B cell (primary cell): ENCODE measurements at regions not wholly inside any gene's neighbourhood (a gene's known extent, or its start where the extent isn't known, plus 50 kb on each side); places are given as distances from the start of the nearest gene placed in this dataset. TPM values are rescaled to one million over a fixed set of nuclear protein-coding genes. Genes with fewer than 3 reads are reported as not detected.

Experiments used
- ATAC-seq: fragments of 200-7000 bp; cut with Tn5 transposase; one replicate; pipeline ENCODE4 v1.10.0; 2021; ENCODE audit warnings: low read depth, mild to moderate bottlenecking, moderate number of reproducible peaks, moderate library complexity
- CTCF ChIA-PET: fragments of 350-600 bp; sonication (Branson Sonifier 250); formaldehyde crosslinking; loops from one replicate; lab custom pipeline; 2021; ENCODE audit warnings: antibody characterized with exemption, inconsistent platforms; lab: Charles Lee
- POLR2A ChIA-PET: fragments of 350-600 bp; sonication (Branson Sonifier 250); formaldehyde crosslinking; loops from one replicate; lab custom pipeline; 2021; ENCODE audit warnings: antibody characterized with exemption; lab: Charles Lee
- DNase-seq: peaks from one replicate; pipeline ENCODE4 v3.0.0; 2013
- H2AFZ ChIP-seq: 2 replicates; pipeline ENCODE4 v1.6.1; 2012; ENCODE audit warnings: mild to moderate bottlenecking, low read depth, low read length; ENCODE audit not compliant: insufficient read depth, poor library complexity, severe bottlenecking
- H3K27ac ChIP-seq, 2 donors: 1 replicate in 1 of 2; 2 replicates in 1 of 2; pipeline ENCODE4 v1.5.1; 2012 to 2013; ENCODE audit warnings: low read length in 2 of 2, mild to moderate bottlenecking in 2 of 2, moderate library complexity in 1 of 2
- H3K27me3 ChIP-seq, 4 experiments: fragments of 200-600 bp in 1 of 4; sonication (generic) in 1 of 4; replicated peaks in 1 of 4; 1 replicate in 2 of 4; 2 replicates in 2 of 4; pipeline versions ENCODE4 v1.6.1 to v1.7.0; 2013 to 2016; ENCODE audit warnings: low read length in 3 of 4, mild to moderate bottlenecking in 2 of 4, mixed read lengths in 1 of 4, moderate library complexity in 1 of 4; ENCODE audit not compliant: insufficient read depth in 4 of 4, control insufficient read depth in 3 of 4; ENCODE audit errors: control extremely low read depth in 1 of 4
- H3K36me3 ChIP-seq, 2 experiments: replicated peaks in 1 of 2; 1 replicate in 1 of 2; 2 replicates in 1 of 2; pipeline versions ENCODE4 v1.6.1 to v1.7.1; 2013; ENCODE audit warnings: low read length in 1 of 2; ENCODE audit not compliant: insufficient read depth in 2 of 2, control insufficient read depth in 1 of 2; ENCODE audit errors: control extremely low read depth in 1 of 2, extremely low read depth in 1 of 2
- H3K4me1 ChIP-seq, 2 donors: fragments of 200-600 bp in 1 of 2; sonication (generic) in 1 of 2; 1 replicate in 1 of 2; 2 replicates in 1 of 2; pipeline versions ENCODE4 v1.5.1 to v1.6.1; 2013 to 2017; ENCODE audit warnings: low read length in 2 of 2; ENCODE audit not compliant: control insufficient read depth in 2 of 2, insufficient read depth in 2 of 2
- H3K4me2 ChIP-seq: replicated peaks from 2 replicates; pipeline ENCODE3; 2012; ENCODE audit warnings: mild to moderate bottlenecking, low read depth, low read length; ENCODE audit not compliant: poor library complexity, severe bottlenecking
- H3K4me3 ChIP-seq, 5 experiments: fragments of 200-600 bp in 1 of 5; sonication (generic) in 1 of 5; 1 replicate in 3 of 5; 2 replicates in 2 of 5; pipeline versions ENCODE4 v1.5.1 to v1.7.0; 2011 to 2016; ENCODE audit warnings: low read length in 4 of 5, mild to moderate bottlenecking in 4 of 5, low read depth in 2 of 5, control low read depth in 1 of 5, moderate library complexity in 1 of 5; ENCODE audit not compliant: insufficient read depth in 1 of 5; ENCODE audit errors: control extremely low read depth in 1 of 5, extremely low read depth in 1 of 5
- H3K79me2 ChIP-seq: fragments of 200-600 bp; sonication (generic); one replicate; pipeline ENCODE4 v1.6.0; 2016; ENCODE audit warnings: low read length; ENCODE audit not compliant: control insufficient read depth, insufficient read depth
- H3K9ac ChIP-seq: fragments of 200-600 bp; sonication (generic); 2 replicates; pipeline ENCODE4 v1.6.1; 2017; ENCODE audit warnings: mild to moderate bottlenecking, low read length, moderate library complexity
- H3K9me3 ChIP-seq, 3 donors: one replicate each; pipeline versions ENCODE4 v1.6.1 to v1.7.1; 2013; ENCODE audit warnings: low read length in 2 of 3; ENCODE audit not compliant: control insufficient read depth in 2 of 3, insufficient read depth in 1 of 3; ENCODE audit errors: control extremely low read depth in 1 of 3
- H4K20me1 ChIP-seq: 2 replicates; pipeline ENCODE4 v1.6.0; 2012; ENCODE audit warnings: mild to moderate bottlenecking, low read length; ENCODE audit not compliant: insufficient read depth, control insufficient read depth, poor library complexity, severe bottlenecking
- H3K27ac Mint-ChIP-seq: one replicate; pipeline ENCODE4 v1.8.0; 2021; ENCODE audit warnings: mixed read lengths
- H3K27me3 Mint-ChIP-seq: one replicate; pipeline ENCODE4 v1.8.0; 2021; ENCODE audit warnings: mixed read lengths
- H3K4me1 Mint-ChIP-seq: one replicate; pipeline ENCODE4 v1.8.0; 2021; ENCODE audit warnings: mixed read lengths
- H3K4me3 Mint-ChIP-seq: one replicate; pipeline ENCODE4 v1.8.0; 2021; ENCODE audit warnings: mixed read lengths
- H3K9me3 Mint-ChIP-seq: one replicate; pipeline ENCODE4 v1.8.0; 2022; ENCODE audit warnings: mixed read lengths; ENCODE audit not compliant: insufficient read depth
- EZH2 ChIP-seq: IDR thresholded peaks from 2 replicates; pipeline ENCODE4 v1.6.1; 2012; ENCODE audit warnings: borderline replicate concordance, low read depth, mild to moderate bottlenecking, moderate library complexity, low read length; ENCODE audit not compliant: insufficient read depth, poor library complexity, severe bottlenecking
- WGBS: methylation state at CpG from one replicate; pipeline ENCODE4 v1.1.5; 2013; ENCODE audit warnings: missing lambda C conversion rate; ENCODE audit not compliant: insufficient coverage; 5-methylcytosine and 5-hydroxymethylcytosine counted together
- intact Hi-C: fragments of 100-400 bp; cut with micrococcal nuclease; formaldehyde crosslinking; loops from one replicate; pipeline ENCODE4 v1.10.0; 2022
- small RNA-seq: library from RNA; depleted of rRNA; stranded (forward); fragments of <200 nt; gene quantifications from one replicate; pipeline ENCODE3, GENCODE V24; 2012; ENCODE audit warnings: low replicate concordance, low read depth; ENCODE audit not compliant: insufficient read length
- TF ChIP-seq, protein P1 (sequence below): fragments of 200-600 bp; IDR thresholded peaks from one replicate; pipeline ENCODE4 v1.8.0; 2022; ENCODE audit warnings: antibody characterized with exemption, mild to moderate bottlenecking

DNA sequence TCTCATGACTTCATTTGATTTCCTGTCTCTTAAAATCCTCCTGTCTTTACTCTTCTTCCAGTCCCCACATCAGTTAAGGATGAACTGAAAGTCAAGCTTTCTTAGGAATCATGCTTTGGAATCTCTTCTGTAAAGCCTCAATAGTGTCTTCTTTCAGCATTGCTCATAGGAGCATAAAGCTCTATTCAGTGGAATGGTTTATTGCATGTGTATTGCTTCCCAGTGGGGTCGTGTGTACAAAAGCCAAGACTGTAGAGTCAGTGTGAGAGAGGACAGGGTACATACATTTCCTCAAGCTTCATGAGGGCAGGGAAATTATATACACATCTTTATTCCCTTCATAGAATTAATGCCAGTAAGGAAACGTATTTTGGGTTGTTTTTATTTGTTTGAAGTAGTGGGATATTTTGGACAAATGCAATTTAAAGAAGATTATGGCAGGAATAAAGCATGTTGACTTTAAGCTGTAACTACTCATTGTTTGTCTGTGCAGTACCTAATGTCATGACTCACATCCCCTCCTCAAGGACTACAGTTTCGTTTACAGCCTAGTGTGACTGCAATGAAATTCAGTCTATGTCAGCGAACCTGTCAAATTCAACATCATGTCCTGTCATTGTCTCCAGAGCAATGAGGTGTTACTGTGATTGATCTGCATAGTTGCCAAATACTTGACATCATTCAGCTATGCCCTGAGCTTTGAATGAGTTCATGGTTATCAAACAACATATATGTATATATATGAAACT lies 2164.2 kb downstream of the NCAM2 start:
- Histone ChIP-seq H3K4me2 (no peak overlapping the region), H3K27ac (no peak overlapping the region), H3K27me3 (no peaks in the 10 kb centered on the region), H3K79me2 (no peaks in the 10 kb centered on the region), H3K4me1 (no peaks in the 10 kb centered on the region), H3K4me3 (no peak overlapping the region), H4K20me1 (no peaks in the 10 kb centered on the region), H3K36me3 (no peaks in the 10 kb centered on the region), H3K9me3 (peaks cover 0 to 3% (median 0%) of the 10 kb centered on the region in 3 donors), H3K9ac (no peak overlapping the region), H2AFZ (no peak overlapping the region)
- Mint-ChIP-seq H3K27ac (no peak overlapping the region), H3K27me3 (no peaks in the 10 kb centered on the region), H3K4me1 (no peaks in the 10 kb centered on the region), H3K9me3 (no peaks in the 10 kb centered on the region), H3K4me3 (no peak overlapping the region)
- WGBS = 80% methylated on average over 1 of the region's 4 CpGs
- intact Hi-C loops = no loop called here
- DNase-seq = no peak
- no peak for TF ChIP-seq EZH2
- TF ChIP-seq, protein P1, sequence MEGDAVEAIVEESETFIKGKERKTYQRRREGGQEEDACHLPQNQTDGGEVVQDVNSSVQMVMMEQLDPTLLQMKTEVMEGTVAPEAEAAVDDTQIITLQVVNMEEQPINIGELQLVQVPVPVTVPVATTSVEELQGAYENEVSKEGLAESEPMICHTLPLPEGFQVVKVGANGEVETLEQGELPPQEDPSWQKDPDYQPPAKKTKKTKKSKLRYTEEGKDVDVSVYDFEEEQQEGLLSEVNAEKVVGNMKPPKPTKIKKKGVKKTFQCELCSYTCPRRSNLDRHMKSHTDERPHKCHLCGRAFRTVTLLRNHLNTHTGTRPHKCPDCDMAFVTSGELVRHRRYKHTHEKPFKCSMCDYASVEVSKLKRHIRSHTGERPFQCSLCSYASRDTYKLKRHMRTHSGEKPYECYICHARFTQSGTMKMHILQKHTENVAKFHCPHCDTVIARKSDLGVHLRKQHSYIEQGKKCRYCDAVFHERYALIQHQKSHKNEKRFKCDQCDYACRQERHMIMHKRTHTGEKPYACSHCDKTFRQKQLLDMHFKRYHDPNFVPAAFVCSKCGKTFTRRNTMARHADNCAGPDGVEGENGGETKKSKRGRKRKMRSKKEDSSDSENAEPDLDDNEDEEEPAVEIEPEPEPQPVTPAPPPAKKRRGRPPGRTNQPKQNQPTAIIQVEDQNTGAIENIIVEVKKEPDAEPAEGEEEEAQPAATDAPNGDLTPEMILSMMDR = no peak
- CTCF ChIA-PET = no interaction called here
- ATAC-seq = no peak
- POLR2A ChIA-PET = no interaction called here

Small RNAs in the stretch of these regions (small RNA-seq; reads per million reads assigned to genes)
- gene MIR6130 = not detected
- not detected for gene RNU4-45P
